Right lobe of liver (tissue), 6 donors: ENCODE measurements at regions not wholly inside any gene's neighbourhood (a gene's known extent, or its start where the extent isn't known, plus 50 kb on each side); places are given as distances from the start of the nearest gene placed in this dataset.

ENCODE experiments used
- ATAC-seq, 4 donors: fragments of 200-7000 bp; cut with Tn5 transposase; one replicate each; pipeline ENCODE4 v1.9.1; 2020; ENCODE audit warnings: mild to moderate bottlenecking in 4 of 4, moderate library complexity in 4 of 4
- DNase-seq, 3 donors: peaks; one replicate each; pipeline ENCODE4 v3.0.0-alpha.2; 2020
- H3K27ac ChIP-seq, 3 donors: fragments of 200-600 bp; one replicate each; pipeline ENCODE4 v1.8.0; 2022
- H3K27me3 ChIP-seq, 2 donors: fragments of 200-600 bp; one replicate each; pipeline ENCODE4 v1.8.0; 2022
- H3K36me3 ChIP-seq, 4 donors: fragments of 200-600 bp; sonication (generic) in 1 of 4; one replicate each; pipeline versions ENCODE4 v1.5.1 to v1.8.0; 2017 to 2022; ENCODE audit warnings: control low read depth in 1 of 4
- H3K4me1 ChIP-seq, 4 donors: fragments of 200-600 bp; sonication (generic) in 1 of 4; one replicate each; pipeline versions ENCODE4 v1.5.1 to v1.8.0; 2017 to 2022; ENCODE audit warnings: control low read depth in 1 of 4
- H3K4me3 ChIP-seq, 3 donors: fragments of 200-600 bp; one replicate each; pipeline ENCODE4 v1.8.0; 2022
- H3K9me3 ChIP-seq, 4 donors: fragments of 200-600 bp; sonication (generic) in 1 of 4; one replicate each; pipeline versions ENCODE4 v1.5.1 to v1.8.0; 2017 to 2022; ENCODE audit warnings: control low read depth in 1 of 4
- POLR2A ChIP-seq: fragments of 450-650 bp; IDR thresholded peaks from one replicate; pipeline ENCODE4 v1.6.1; 2017; ENCODE audit warnings: antibody characterized with exemption, mild to moderate bottlenecking
- WGBS: methylation state at CpG from one replicate; pipeline ENCODE4 v1.1.6; 2018; ENCODE audit warnings: low coverage, low lambda C conversion rate; ENCODE audit not compliant: insufficient coverage; ENCODE audit errors: missing lambda C conversion rate; 5-methylcytosine and 5-hydroxymethylcytosine counted together
- intact Hi-C, 2 donors: fragments of 100-400 bp; cut with DNase I; formaldehyde crosslinking; loops; one replicate each; pipeline versions ENCODE4 v1.11.2 to v1.14.1; 2022
- TF ChIP-seq, protein P1 (sequence below), 4 donors: fragments of 200-600 bp in 3 of 4; fragments of 450-650 bp in 1 of 4; IDR thresholded peaks; one replicate each; pipeline versions ENCODE4 v1.5.1 to v1.8.0; 2016 to 2022; ENCODE audit warnings: antibody characterized with exemption in 4 of 4, mild to moderate bottlenecking in 2 of 4
- donor health status: DM: no; HTN: yes; CAD: no.
- donor health status: DM: no; HTN: no; CAD: no.
- donor health status: DM: no; HTN: no; CAD: no.
- donor health status: DM: no; HTN: yes; CAD: no.
- donor health status: DM: no; HTN: yes; CAD: no.

DNA sequence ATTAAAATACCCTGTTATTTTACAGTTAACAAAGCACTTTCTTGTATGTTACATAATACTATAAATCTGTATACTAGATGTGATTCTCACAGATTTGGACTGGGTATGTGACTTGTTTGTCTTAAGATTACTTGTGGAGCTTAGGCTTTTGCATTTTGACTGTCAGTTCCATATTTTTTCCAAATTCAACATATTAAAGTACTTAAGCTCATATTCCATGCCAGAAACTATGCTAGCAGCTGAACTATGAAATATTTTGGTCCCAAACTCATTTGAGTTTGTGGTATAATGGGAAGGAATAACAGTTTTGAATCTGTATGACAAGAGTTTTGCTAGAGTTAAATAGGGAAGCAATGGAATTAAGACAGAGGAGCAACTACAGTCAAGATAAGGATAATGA is 841.4 kb downstream of the JRKL start:
- Histone ChIP-seq H3K4me3 (no peak overlapping the region), H3K27ac (no peak overlapping the region), H3K9me3 (no peaks in the 10 kb centered on the region), H3K27me3 (no peaks in the 10 kb centered on the region), H3K4me1 (no peaks in the 10 kb centered on the region), H3K36me3 (no peaks in the 10 kb centered on the region)
- no peak for TF ChIP-seq POLR2A
- intact Hi-C loops: no loop called here
- no peak for ATAC-seq
- DNase-seq: no peak

DNA sequence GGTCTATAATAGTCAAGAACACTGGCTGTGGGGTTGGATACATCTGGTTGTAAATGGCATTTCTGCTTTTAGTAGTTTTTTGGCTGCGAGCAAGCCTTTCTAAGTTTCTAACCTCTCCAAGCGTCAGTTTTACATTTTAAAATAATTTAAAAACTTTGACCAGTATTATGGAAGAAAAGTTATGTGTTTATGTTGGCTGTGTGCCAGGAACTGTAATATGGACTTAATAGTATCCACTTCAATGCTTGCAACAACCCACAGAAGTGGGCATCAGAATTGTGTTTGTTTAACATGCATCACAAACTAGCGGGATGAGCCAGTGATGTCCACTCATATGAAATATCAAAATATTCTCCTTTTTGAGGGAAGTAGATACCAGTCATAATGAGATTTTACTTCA is 844.2 kb downstream of the JRKL start:
- intact Hi-C loops: no loop called here
- ATAC-seq: no peak
- H3K27me3 ChIP-seq: no peaks in the 10 kb centered on the region

DNA sequence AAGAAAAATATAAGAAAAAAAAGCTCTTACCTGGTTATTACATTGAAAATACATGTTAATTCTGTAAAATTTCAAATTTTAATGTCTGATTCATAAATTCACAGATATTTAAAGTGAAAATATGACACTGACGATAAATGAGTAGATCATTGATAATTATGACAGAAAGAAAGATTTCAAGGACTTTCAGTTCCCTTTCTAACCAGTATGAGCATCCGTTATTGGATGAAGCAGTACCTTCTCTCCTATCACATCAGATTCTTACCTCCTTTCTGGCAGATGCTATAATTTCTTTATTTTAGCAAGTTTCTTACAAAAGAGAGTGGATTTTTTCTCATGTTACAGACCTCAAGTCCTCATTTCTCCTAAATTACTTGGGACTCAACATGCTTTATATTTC is 847.3 kb downstream of the JRKL start:
- no peaks in the 10 kb centered on the region for H3K9me3 ChIP-seq
- ATAC-seq (no peak), DNase-seq (no peak)
- H3K27me3 ChIP-seq: no peaks in the 10 kb centered on the region
- H3K27ac ChIP-seq: no peak overlapping the region
- no peaks in the 10 kb centered on the region for H3K4me1 ChIP-seq
- intact Hi-C loops: no loop called here
- no peak for TF ChIP-seq POLR2A
- TF ChIP-seq, protein P1, sequence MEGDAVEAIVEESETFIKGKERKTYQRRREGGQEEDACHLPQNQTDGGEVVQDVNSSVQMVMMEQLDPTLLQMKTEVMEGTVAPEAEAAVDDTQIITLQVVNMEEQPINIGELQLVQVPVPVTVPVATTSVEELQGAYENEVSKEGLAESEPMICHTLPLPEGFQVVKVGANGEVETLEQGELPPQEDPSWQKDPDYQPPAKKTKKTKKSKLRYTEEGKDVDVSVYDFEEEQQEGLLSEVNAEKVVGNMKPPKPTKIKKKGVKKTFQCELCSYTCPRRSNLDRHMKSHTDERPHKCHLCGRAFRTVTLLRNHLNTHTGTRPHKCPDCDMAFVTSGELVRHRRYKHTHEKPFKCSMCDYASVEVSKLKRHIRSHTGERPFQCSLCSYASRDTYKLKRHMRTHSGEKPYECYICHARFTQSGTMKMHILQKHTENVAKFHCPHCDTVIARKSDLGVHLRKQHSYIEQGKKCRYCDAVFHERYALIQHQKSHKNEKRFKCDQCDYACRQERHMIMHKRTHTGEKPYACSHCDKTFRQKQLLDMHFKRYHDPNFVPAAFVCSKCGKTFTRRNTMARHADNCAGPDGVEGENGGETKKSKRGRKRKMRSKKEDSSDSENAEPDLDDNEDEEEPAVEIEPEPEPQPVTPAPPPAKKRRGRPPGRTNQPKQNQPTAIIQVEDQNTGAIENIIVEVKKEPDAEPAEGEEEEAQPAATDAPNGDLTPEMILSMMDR (IDR thresholded peaks at IDR 0.05): no peak
- H3K36me3 ChIP-seq: no peaks in the 10 kb centered on the region
- WGBS: 42% methylated on average over 2 of the region's 2 CpGs
- H3K4me3 ChIP-seq: no peak overlapping the region

More for the DNA sequence above, 844.2 kb downstream of the JRKL start:
- WGBS: 55% methylated on average over 3 of the region's 3 CpGs
- no peaks in the 10 kb centered on the region for H3K4me1 ChIP-seq
- H3K4me3 ChIP-seq: no peak overlapping the region
- no peak for DNase-seq
- no peaks in the 10 kb centered on the region for H3K36me3 ChIP-seq
- H3K27ac ChIP-seq: no peak overlapping the region
- no peaks in the 10 kb centered on the region for H3K9me3 ChIP-seq
- TF ChIP-seq, protein P1 (IDR thresholded peaks at IDR 0.05): no peak
- TF ChIP-seq POLR2A: no peak

DNA sequence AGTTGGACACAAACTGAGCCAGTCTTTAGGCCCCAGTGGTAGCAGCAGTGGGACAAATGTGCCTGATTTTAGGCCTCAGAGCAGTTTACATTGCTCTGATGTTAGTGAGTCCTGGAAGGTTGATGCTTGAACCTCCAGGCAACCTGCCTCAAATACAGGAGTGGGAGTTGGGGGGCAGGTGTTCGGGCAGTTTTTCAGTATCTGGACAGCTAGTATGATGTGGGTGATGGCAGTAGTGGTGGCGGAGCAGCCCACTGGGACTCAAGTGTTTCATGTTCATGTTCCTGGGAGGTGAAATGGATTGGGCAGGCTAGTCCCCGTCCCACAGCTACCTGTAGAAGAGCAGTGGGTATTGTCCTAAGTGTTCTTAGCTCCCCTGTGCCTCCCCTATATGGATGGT is 857.8 kb downstream of the JRKL start:
- no peaks in the 10 kb centered on the region for H3K9me3 ChIP-seq
- DNase-seq: no peak
- no peak for TF ChIP-seq POLR2A
- TF ChIP-seq, protein P1 (IDR thresholded peaks at IDR 0.05): no peak
- no peak overlapping the region for H3K27ac ChIP-seq
- H3K4me1 ChIP-seq: no peaks in the 10 kb centered on the region
- no peaks in the 10 kb centered on the region for H3K36me3 ChIP-seq
- WGBS: 44% methylated on average over 2 of the region's 3 CpGs
- H3K27me3 ChIP-seq: no peaks in the 10 kb centered on the region
- H3K4me3 ChIP-seq: no peak overlapping the region
- no peak for ATAC-seq
- intact Hi-C loops: no loop called here

DNA sequence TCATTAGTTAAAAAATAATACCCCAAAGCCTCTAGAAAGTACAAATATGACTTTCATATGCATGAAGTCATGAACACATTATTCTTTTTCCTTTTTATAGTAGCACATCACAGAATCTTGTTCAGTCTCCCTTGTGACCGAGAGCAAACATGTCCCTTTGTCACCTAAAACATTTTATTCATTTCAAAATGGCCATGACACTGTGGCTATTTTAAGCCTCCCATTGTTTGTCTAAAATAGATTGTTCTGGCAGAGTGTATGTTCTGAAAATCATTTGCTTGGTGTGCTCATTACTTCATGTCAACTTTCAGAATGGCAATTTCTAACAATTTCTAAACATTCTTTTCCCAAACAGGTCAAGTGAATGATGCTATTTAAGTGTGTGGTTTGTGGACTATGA is 865.0 kb downstream of the JRKL start:
- H3K36me3 ChIP-seq: no peaks in the 10 kb centered on the region
- DNase-seq (no peak), ATAC-seq (no peak)
- no peaks in the 10 kb centered on the region for H3K9me3 ChIP-seq
- H3K27ac ChIP-seq: no peak overlapping the region
- no peaks in the 10 kb centered on the region for H3K27me3 ChIP-seq
- no peak overlapping the region for H3K4me3 ChIP-seq
- 32% methylated on average over 1 of the region's 1 CpG for WGBS
- no peak for TF ChIP-seq POLR2A
- TF ChIP-seq, protein P1 (IDR thresholded peaks at IDR 0.05): no peak
- intact Hi-C loops: no loop called here
- no peaks in the 10 kb centered on the region for H3K4me1 ChIP-seq
